ENCODE measurements at regions not wholly inside any gene's neighbourhood (a gene's known extent, or its start where the extent isn't known, plus 50 kb on each side); places are given as distances from the start of the nearest gene placed in this dataset.

- in situ Hi-C loops (cut with HindIII; ENCODE audit: low sequenced_read_pairs), result no loop called here
Measured at GRCh38 chr15:93250950-93251349, 161.9 kb upstream of the RGMA start.

- in situ Hi-C loops (cut with HindIII; ENCODE audit: low sequenced_read_pairs), result no loop called here
Measured at GRCh38 chr15:93250209-93250608, 161.2 kb upstream of the RGMA start.

GRCh38 chr15:93249623-93250022 is 160.6 kb upstream of the RGMA start:
- in situ Hi-C loops (cut with HindIII; ENCODE audit: low sequenced_read_pairs), result no loop called here

GRCh38 chr15:93247466-93248121 is 158.6 kb upstream of the RGMA start:
- in situ Hi-C loops (cut with HindIII; ENCODE audit: low sequenced_read_pairs), result no loop called here

- in situ Hi-C loops (cut with HindIII; ENCODE audit: low sequenced_read_pairs), result no loop called here
Measured at GRCh38 chr15:93246266-93247242, 157.5 kb upstream of the RGMA start.

GRCh38 chr15:93245661-93246042 is 156.6 kb upstream of the RGMA start:
- in situ Hi-C loops (cut with HindIII; ENCODE audit: low sequenced_read_pairs), result no loop called here

- in situ Hi-C loops (cut with HindIII; ENCODE audit: low sequenced_read_pairs), result no loop called here
Measured at GRCh38 chr15:93244696-93245660, 156.0 kb upstream of the RGMA start.

GRCh38 chr15:93243573-93243972 is 154.6 kb upstream of the RGMA start:
- in situ Hi-C loops (cut with HindIII; ENCODE audit: low sequenced_read_pairs), result no loop called here

GRCh38 chr15:93241696-93242585 is 152.9 kb upstream of the RGMA start:
- in situ Hi-C loops (cut with HindIII; ENCODE audit: low sequenced_read_pairs), result no loop called here

- in situ Hi-C loops (cut with HindIII; ENCODE audit: low sequenced_read_pairs), result no loop called here
Measured at GRCh38 chr15:93239993-93240392, 151.0 kb upstream of the RGMA start.

GRCh38 chr15:93239591-93239990 is 150.6 kb upstream of the RGMA start:
- in situ Hi-C loops (cut with HindIII; ENCODE audit: low sequenced_read_pairs), result no loop called here

GRCh38 chr15:93238641-93239040 is 149.6 kb upstream of the RGMA start:
- in situ Hi-C loops (cut with HindIII; ENCODE audit: low sequenced_read_pairs), result no loop called here

- in situ Hi-C loops (cut with HindIII; ENCODE audit: low sequenced_read_pairs), result no loop called here
Measured at GRCh38 chr15:93235926-93236780, 147.1 kb upstream of the RGMA start.

- in situ Hi-C loops (cut with HindIII; ENCODE audit: low sequenced_read_pairs), result no loop called here
Measured at GRCh38 chr15:93235269-93235668, 146.3 kb upstream of the RGMA start.

- in situ Hi-C loops (cut with HindIII; ENCODE audit: low sequenced_read_pairs), result no loop called here
Measured at GRCh38 chr15:93233710-93234109, 144.7 kb upstream of the RGMA start.

- in situ Hi-C loops (cut with HindIII; ENCODE audit: low sequenced_read_pairs), result no loop called here
Measured at GRCh38 chr15:93232845-93233244, 143.8 kb upstream of the RGMA start.

GRCh38 chr15:93231994-93232393 is 143.0 kb upstream of the RGMA start:
- in situ Hi-C loops (cut with HindIII; ENCODE audit: low sequenced_read_pairs), result no loop called here

- in situ Hi-C loops (cut with HindIII; ENCODE audit: low sequenced_read_pairs), result no loop called here
Measured at GRCh38 chr15:93231261-93231925, 142.4 kb upstream of the RGMA start.

GRCh38 chr15:93228546-93228945 is 139.5 kb upstream of the RGMA start:
- in situ Hi-C loops (cut with HindIII; ENCODE audit: low sequenced_read_pairs), result no loop called here
